Lung (tissue), 11 donors: ENCODE measurements at regions not wholly inside any gene's neighbourhood (a gene's known extent, or its start where the extent isn't known, plus 50 kb on each side); places are given as distances from the start of the nearest gene placed in this dataset.

Experiments
- ATAC-seq: fragments of 200-7000 bp; cut with Tn5 transposase; one replicate; pipeline ENCODE4 v1.9.1; 2020; ENCODE audit warnings: moderate number of reproducible peaks; ENCODE audit not compliant: insufficient read depth, low FRiP score
- DNase-seq, 3 donors: peaks; one replicate each; pipeline ENCODE4 v3.0.0-alpha.2; 2013 to 2017
- H3K27ac ChIP-seq, 2 donors: one replicate each; pipeline ENCODE4 v1.5.1; 2013; ENCODE audit warnings: mild to moderate bottlenecking in 2 of 2, moderate library complexity in 2 of 2, control low read depth in 1 of 2, inconsistent platforms in 1 of 2, low read depth in 1 of 2, low read length in 1 of 2
- H3K27me3 ChIP-seq, 3 donors: one replicate each; pipeline ENCODE4 v1.5.1; 2013; ENCODE audit warnings: low read length in 2 of 3; ENCODE audit not compliant: control insufficient read depth in 3 of 3, insufficient read depth in 3 of 3
- H3K36me3 ChIP-seq, 4 donors: one replicate each; pipeline ENCODE4 v1.5.1; 2013; ENCODE audit warnings: low read length in 4 of 4, mild to moderate bottlenecking in 1 of 4, moderate library complexity in 1 of 4; ENCODE audit not compliant: control insufficient read depth in 4 of 4, insufficient read depth in 4 of 4
- H3K4me1 ChIP-seq, 5 donors: one replicate each; pipeline ENCODE4 v1.5.1; 2013; ENCODE audit warnings: low read length in 5 of 5, mild to moderate bottlenecking in 2 of 5, moderate library complexity in 1 of 5; ENCODE audit not compliant: control insufficient read depth in 5 of 5, insufficient read depth in 5 of 5
- H3K4me3 ChIP-seq: one replicate; pipeline ENCODE4 v1.5.1; 2013; ENCODE audit warnings: mild to moderate bottlenecking, control low read depth, moderate library complexity
- H3K9ac ChIP-seq, 2 donors: one replicate each; pipeline ENCODE4 v1.5.1; 2013; ENCODE audit warnings: low read length in 2 of 2, control low read depth in 1 of 2; ENCODE audit not compliant: insufficient read depth in 1 of 2
- H3K9me3 ChIP-seq, 4 donors: one replicate each; pipeline ENCODE4 v1.5.1; 2013; ENCODE audit warnings: low read length in 3 of 4, mild to moderate bottlenecking in 1 of 4, moderate library complexity in 1 of 4; ENCODE audit not compliant: control insufficient read depth in 4 of 4, insufficient read depth in 3 of 4
- CTCF ChIP-seq: IDR thresholded peaks from 2 replicates; pipeline ENCODE4 v1.5.1; 2012; ENCODE audit warnings: mild to moderate bottlenecking; ENCODE audit errors: control extremely low read depth, extremely low read depth
- WGBS, 2 donors: extraction: QIAGEN DNeasy Blood & Tissue Kit; methylation state at CpG; one replicate each; pipeline ENCODE4 v1.1.7; 2013; 5-methylcytosine and 5-hydroxymethylcytosine counted together
- donor health status: control.
- donor health status: control.
- donor health status: Bipolar disorder and iron deficiency.
- donor health status: healthy.
- donor health status: DM: yes; HTN: yes; CAD: no.

DNA sequence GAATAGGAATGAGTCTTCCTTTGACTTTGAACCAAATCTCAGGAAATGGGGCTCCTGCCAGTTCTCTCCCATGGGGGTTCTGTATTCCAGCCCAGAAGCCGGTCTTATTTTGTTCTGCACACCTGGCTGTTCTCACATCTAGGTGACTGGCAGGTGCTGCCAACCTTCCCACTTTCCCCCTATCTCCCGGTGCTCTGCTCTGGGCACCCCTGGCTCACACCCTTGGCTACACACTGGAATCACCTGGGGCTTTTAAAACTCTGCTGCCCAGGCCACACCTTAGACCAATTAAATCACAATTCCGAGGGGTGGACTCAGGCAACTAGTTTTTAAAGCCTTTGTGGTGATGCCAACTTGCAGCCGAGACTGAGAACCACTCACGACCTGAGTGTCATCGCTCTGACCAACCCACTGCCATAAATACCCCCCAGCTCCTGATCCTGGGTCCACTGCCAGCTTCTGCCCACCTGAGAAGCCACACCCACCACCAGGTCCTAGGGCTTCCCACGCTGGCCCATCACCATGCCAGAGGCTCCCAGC, 69.2 kb downstream of the KCNF1 start:
- WGBS, 2 donors: 90 to 93% methylated on average over 7 of the region's 7 CpGs
- Histone ChIP-seq H3K9me3 (no peaks in the 10 kb centered on the region), H3K4me3 (no peak overlapping the region), H3K36me3 (no peaks in the 10 kb centered on the region), H3K9ac (no peak overlapping the region), H3K4me1 (peaks cover 0 to 92% (median 21%) of the 10 kb centered on the region in 5 donors), H3K27me3 (no peaks in the 10 kb centered on the region), H3K27ac (no peak overlapping the region)
- TF ChIP-seq CTCF: no peak
- DNase-seq: no peak
- no peak for ATAC-seq

DNA sequence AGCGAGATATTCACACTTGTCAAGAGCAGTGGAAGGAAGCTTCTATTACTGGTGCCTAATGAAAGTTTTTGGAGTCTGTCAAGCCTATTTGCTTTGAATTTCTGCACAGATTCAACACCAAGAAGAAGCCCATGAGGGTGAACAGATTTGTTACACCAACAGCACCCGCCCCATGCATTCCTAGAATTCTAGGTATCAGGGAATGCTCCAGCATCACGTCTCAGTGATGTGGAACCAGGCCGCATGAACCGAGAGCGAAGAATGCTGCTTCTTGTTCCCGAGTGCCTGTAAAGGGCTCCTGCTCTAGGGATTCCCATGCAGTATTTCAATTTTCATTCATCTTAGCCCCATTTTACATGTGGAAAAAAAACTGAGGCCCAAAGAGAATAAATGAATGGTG, 69.7 kb downstream of the KCNF1 start:
- no peak overlapping the region for H3K4me3 ChIP-seq
- 91 to 96% methylated on average over 7 of the region's 7 CpGs for WGBS, 2 donors
- no peak for ATAC-seq
- no peak overlapping the region for H3K9ac ChIP-seq
- H3K27me3 ChIP-seq: no peaks in the 10 kb centered on the region
- H3K27ac ChIP-seq: no peak overlapping the region
- H3K9me3 ChIP-seq: no peaks in the 10 kb centered on the region
- no peak for DNase-seq
- TF ChIP-seq CTCF: no peak
- peaks cover 0 to 96% (median 21%) of the 10 kb centered on the region in 5 donors for H3K4me1 ChIP-seq
- no peaks in the 10 kb centered on the region for H3K36me3 ChIP-seq

GRCh38 chr2:10981941-10982431, 70.3 kb downstream of the KCNF1 start:
- Histone ChIP-seq H3K36me3 (no peaks in the 10 kb centered on the region), H3K27ac (peak overlapping the region in 1 of 2 donors; percentile 37), H3K9me3 (no peaks in the 10 kb centered on the region), H3K4me1 (peaks cover 0 to 94% (median 21%) of the 10 kb centered on the region in 5 donors), H3K9ac (no peak overlapping the region), H3K27me3 (no peaks in the 10 kb centered on the region), H3K4me3 (no peak overlapping the region)
- TF ChIP-seq CTCF: no peak
- 91 to 93% methylated on average over 13 of the region's 13 CpGs for WGBS, 2 donors
- ATAC-seq (no peak), DNase-seq (no peak)
